ENCODE measurements at regions not wholly inside any gene's neighbourhood (a gene's known extent, or its start where the extent isn't known, plus 50 kb on each side); places are given as distances from the start of the nearest gene placed in this dataset.
A peak's percentile ranks its signal among the peaks of the same experiment; 100 is the strongest.

DNA sequence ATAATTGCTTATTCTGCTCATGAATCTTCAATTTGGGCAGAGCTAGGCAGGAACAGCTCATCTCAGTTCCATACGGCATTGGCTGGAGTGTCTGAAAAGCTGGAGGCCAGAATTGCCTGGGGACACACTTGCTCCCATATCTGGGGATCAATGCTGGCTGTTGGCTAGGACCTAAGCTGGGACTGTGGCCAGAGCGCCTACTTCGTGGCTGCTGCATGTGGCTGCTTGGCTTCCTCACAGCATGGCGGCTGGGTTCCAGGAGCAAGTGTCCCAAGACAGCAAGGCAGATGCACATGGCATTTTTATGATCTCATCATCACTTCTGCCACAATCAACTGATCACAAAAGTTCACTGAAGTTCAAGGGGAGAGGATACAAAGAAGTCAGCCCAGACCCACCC lies 200.2 kb downstream of the TTC8 start:
- DNase-seq = no peak

DNA sequence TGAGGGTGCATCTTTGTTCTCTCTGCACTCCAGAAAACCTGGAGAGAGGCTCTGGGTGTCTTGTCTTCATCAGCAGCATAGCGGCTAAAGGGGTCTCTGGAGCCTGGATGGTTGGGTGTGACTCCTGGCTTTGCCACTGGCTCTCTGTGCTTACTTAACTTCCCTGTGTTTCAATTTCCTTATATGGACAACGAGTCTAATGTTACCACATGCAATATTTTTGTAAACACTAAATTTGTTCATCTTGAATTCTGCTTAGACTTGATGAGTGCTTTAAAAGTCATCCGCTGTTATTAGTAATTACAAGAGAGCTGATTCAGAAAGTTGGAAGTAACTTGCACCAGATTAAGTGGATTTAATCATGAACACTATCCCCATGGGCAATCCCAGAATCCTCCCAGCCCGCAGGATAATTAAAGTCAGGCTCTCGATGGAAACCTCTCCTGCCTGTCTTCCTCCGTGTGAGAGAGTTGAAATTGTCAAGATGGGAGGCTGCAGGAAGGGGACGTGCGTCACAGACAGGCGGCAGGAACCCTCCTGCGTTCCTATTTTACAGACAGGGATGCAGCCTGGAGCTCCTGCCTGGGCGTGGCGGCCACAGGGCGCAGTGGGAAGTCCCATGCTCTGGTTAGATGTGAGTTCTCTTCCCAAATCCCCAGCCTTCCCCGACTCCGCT lies 201.2 kb downstream of the TTC8 start:
- DNase-seq = no peak

DNA sequence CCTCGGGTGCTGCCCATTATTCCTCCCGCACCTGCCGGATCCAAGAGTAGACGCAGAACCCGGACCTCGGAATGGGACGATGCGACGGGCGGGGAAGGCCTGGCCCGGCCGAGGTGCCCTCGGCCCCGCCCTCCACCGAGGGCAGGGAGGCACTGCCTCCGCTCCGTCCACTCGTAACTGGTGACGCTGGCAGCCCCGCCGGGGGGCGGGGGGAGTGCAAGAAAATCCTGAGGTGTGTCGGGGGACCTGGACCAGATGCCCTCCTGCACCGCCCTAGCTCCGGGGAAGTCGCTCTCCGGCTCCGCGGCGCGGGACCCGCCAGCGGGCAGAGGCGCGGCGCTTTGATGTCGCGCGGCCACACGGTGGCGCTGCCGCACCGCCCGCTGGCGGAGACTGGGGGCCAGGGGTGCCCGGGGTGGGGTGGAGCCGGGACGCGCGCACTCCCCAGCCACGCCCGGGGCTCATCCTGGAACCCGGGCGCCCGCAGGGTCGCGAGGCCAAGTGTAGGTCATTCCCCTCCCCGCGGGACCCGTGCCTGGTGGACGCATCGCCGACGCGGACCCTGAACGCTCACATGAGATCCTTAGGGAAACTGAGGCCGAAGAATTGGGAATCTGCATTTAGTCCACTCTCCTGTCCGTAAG lies 202.8 kb downstream of the TTC8 start:
- DNase-seq = no peak

DNA sequence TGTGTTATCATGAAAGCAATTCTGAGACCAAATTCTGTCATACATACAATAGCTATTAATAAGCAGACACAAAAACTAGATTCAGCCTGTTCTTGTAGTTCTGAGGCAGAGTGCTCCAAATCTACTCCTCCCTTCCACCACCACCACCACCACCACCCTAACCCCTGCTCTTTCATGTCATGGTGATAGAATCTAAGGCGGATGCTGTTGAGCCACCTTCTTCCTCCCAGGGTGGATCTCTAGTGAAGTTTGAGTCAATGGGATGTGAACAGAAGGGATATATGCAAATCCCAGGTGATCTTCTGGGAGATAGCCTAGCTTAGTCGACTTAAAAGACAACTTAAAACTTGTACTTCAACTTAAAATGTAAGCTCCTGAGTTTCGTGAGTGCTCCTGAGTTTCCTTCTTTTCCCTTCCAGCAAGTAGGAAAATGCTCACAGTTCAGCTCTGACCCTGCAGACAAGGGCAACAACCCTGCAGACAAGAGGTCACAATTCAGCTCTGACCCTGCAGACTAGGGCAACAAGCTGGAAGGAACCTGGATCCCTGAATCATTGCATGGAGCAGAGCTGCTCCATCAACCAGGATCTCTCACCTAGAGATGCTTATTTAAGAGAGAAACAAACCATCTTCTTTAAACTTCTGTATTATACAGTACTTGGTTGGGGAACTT lies 204.1 kb downstream of the TTC8 start:
- no peak for DNase-seq

DNA sequence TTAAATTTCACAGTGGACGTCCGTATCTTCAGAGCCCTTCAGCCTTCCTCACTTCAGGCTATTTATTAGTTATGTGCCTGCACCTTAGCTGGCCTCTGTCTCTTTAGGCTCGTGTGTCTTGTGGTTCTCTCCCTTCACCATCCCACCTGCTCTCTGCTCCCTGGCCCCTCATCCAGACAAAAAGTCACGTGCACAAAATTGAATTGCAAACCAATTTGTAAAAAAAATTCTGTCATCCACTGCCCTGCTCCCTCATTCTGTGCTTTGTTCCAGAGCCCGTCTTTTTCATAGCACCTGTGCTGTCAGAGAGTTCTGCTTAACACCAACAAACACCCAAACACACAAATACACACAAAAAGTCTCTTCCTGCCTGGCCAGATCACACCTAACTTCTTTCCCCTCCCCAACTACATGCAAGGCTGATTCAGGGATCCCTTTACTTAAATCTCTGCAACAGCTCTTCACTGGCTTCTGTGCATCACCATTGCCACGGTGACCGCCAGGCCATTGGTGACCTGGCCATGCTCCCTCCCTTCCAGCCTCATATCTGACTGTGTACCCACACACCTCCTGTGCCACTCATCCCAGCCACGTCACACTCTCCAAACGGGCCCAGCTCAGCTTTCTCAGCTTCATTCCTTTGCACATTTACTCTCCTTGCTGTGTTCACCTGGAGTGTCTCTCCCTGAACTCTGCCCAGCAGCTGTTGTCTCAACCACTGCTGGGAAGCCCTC lies 205.7 kb downstream of the TTC8 start:
- no peak for DNase-seq

DNA sequence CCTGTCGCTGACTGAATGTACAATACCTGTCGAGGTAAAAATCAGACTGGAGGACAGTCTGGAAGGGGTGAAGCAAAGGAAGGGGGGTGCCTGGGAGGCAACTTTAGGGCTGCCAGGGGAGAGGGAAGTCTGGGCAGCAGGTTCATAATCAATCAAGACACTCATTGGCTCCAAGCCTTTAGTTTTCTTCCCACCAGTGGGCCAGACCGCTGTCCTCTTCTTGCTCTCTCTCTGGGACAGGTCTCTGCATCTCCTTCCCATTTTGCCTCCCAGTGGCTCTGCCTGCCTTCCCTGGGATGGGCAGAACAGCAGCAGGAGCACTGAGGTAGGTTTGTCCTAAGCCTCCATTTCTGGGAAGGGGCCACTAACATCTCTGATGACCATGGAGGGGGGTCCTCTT lies 206.5 kb downstream of the TTC8 start:
- no peak for DNase-seq

DNA sequence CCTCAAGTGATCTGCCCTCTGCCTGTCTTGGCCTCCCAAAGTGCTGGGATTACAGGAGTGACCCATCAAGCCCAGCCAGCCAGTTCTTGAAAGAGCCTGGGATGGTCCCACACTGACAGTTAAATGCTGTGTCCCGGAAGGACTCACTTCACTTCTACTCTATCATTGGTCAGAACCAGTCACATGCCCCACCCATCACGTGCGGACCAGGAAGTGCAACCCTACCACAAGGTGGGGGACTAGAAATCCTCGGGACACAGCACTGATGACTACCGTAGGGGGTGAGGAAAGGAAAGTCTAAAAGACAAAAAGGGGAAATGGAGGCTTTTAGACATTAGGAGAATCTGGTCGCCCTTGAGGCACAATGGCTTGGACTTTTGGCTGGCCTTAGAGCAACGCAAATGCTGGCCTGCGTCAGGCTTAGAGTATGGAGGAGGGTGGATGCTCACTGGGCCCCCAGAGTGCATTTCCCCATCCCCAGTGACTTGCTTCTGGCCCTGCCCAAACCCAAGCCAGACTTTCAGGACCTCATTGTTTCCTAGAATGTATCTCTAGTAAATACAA lies 207.7 kb downstream of the TTC8 start:
- no peak for DNase-seq

DNA sequence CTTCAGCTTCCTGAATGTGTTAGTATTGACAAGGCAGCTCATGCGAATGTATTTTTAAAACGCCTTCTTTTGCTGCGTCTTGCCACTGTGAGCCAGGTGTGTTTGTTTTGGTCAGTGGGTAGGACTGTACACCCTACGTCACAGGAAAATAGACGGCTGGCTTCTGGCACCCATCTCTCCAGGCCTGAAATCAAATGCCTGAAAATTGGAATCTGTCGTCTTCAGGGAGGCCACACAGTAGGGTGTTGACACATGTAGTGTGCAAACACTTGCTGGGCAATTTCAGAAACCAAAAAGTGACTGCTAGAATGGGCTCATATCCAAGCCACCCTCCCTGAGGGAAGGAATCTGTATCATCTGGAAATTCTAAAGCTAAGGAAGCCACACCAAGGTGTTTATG lies 209.3 kb downstream of the TTC8 start:
- no peak for DNase-seq

DNA sequence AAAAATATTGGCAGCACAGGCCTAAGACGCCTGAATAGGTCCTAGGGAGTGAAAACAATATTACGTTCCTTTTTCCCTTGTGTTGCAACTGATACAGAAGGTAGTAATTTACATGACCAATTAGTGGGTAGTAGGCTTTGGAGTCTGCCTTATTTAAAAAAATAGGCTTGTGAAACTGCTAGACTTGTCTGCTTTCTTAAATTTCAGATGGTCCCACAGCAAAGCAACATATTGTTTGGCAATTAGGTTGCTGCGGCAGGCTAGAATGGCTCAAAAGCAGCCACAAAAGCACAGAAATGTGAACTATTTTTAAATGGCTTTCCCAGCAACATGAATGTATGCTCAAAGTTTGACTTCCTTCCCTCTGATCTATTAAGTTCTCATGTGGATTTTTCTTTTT lies 211.9 kb downstream of the TTC8 start:
- no peak for DNase-seq

DNA sequence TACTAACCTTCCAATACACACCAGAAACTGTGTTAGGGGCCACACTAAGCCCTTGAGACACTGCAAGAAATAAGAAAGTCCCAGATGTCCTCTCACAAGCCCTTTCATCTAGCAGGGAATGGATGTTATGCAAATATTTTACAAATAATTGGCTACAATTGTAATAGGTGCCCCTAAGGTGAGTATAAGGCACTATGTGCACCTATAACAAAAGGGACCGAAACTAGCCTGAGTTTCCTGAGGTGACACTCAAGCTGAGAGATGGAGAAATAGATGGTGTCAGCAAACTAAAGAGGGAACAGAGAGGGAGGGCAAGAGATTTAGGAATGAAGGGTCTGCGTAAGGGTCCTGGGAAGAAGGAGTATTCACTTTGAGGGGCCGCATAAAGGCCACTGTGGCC lies 212.6 kb downstream of the TTC8 start:
- no peak for DNase-seq

DNA sequence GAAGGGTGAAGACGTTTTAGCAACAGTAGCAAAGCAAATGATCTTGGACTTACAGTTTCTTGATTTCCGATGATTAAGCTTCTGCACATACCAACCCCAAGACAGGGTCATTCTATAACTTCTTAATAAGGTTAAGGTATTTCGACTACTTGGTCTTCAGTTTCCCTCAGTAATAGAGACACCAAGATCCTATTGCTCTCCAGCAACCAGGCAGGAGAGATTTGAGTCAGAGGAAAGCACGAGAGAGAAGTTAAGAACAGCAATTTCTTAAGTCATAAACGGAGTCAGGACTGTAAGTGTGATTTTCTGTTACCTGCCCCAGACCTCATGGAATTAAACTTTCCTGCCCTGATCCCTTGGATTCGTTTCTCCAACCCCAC lies 215.6 kb downstream of the TTC8 start:
- no peak for DNase-seq

DNA sequence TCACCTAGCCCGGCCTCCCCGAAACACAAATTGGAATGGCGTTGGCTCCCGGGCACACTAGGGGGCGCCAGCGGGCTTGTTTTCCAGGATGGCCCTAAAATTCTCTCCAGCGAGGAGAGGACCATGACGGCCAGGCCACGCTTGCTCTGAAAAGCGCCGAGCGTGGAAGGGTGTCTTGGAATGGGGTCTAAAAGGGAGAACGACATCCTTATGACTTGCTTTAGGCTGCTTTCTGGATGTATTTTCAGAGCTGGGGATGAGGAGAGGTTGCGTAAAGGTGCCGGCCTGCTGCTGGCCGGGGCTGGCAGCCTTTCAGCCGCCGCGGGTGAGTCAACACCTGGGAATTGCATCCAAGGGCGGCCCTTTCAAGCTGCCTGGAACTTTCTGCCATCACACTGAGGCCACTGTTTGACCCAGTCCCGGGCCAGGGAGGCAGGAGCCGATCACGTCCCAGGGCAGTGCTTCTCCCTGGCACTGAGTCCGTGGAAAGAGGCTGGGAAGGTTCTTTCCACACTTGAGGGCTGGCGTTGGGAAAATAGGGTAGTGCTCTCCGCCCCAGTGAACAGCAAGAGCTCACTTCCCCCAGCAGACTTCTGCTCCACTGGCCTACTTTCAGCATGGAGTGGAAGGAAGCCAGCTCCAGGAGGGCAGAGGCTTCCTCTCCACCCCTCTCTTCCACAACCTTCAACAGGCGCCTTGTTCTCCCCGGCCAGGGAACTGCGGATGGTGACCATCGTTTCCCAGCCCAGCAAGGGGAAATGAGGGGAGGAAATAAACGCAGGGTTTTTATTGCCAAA lies 216.2 kb downstream of the TTC8 start:
- DNase-seq = peak; percentile 69

DNA sequence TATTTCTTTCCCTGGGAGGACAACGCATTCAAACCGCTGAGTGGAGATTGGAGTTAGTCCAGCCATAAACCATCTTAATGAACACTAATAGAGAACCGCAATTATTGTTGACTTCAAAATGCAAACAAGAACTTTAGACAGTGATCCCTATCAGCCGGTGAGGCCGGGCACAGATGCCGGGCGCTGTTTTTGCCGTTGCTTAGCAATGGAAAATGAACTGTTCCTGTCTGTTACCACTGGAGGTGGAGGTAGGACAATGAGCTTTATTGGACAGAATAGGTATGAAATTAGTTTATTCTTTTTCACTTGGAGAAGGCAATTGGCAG lies 216.8 kb downstream of the TTC8 start:
- DNase-seq = no peak

DNA sequence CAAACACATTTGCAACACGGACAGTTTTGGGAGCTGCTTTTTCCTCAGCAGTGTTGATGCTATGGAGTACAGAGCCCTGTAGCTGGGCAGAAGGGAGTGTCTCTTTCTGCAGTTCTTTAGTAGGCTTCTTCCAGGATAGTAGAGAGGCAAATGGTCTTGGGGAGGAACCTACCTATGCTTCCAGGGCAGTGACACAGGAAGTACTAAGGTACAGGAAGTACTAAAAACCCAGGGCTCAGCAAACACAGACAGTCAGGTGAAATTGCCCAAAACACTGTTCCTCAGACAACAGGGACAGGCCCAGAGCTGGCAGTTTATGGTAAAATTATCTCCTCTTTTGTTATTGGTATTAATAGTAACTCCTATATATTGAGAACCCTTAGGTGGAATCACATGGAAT lies 217.6 kb downstream of the TTC8 start:
- no peak for DNase-seq

DNA sequence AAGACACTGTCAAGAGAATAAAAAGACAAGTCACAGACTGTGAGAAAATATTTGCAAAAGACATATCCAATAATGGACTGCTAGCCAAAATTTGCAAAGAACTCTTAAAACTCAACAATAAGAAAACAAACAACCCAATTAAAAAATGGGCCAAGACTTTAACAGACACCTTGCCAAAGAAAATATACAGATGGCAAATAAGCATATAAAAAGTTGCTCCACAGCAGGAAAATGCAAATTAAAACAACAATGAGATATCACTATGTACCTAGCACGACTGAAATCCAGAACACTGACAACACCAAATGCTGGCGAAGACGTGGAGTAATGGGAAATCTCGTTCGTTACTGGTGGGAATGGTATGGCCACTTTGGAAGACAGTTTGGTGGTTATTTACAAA lies 228.9 kb downstream of the TTC8 start:
- no peak for DNase-seq

DNA sequence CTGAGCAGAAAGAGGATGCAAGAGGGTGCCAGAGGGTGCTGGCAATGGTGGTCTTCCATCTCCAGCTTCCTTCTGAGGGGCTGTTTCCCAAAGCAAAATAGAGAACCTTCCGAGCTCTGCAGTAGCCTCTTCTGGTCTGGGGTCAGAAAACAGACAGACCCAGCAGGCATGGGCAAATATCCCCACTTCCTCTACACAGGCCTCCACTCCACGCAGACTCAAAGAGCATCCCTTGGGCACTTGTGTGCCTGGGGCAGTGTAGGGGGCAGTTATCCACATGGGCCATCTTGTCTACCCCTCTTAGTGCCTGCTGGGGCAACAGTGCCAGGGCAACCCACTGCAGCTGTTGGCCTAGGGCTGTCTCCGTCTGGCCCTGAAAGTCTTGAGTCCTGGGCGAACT lies 231.9 kb downstream of the TTC8 start:
- DNase-seq = no peak

DNA sequence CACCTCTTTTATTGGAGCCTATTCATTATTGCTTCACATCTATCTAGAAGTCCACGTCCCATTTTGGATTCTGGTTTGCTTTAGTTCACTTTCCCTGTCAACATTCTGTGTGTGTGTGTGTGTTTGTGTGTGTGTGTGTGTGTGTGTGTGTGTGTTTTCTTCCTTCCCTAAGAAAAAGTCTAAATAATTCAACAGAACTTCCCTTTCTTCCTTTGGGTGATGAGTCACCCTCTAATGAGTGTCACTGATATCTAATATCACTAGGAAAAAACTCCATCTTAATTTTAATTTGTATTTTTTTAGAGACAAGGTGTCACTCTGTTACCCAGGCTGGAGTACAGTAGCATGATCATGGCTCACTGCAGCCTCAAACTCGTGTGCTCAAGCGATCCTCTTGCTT lies 234.2 kb downstream of the TTC8 start:
- DNase-seq = no peak

DNA sequence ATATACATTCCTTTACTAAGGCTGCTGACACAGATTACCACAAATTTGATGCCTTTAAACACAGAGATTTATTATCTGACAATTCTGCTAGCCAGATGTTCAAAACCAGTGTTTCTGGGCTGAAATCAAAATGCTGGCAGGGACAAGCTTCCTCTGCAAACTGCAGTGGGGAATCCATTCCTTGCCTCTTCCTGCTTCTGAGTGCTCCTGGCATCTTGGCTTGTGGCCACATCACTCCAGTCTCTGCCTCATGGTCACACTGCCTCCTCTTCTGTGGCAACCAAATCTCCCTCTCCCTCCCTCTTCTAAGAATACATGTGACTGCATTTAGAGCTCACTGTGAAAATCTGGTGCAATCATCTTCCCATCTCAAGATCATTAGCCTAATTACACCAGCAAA lies 235.7 kb downstream of the TTC8 start:
- DNase-seq = no peak

DNA sequence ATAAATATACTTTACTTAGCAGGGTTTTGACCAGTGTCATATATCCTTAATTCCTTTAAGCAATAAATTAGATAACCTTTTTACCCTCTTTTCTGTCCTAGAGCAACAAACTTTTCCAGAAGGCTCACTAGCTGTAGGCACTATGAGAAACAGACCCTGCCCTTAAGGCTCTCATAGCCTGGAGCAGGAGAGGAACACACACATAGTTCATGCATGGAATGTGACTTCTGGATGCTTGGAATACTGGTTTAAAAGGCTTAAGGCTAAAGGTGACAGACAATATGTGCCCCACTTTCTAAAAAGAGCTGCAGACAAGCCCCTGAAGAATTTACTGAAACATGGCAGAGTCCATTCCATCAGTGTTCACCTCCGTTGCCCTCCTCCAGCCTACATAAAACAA lies 237.2 kb downstream of the TTC8 start:
- no peak for DNase-seq

DNA sequence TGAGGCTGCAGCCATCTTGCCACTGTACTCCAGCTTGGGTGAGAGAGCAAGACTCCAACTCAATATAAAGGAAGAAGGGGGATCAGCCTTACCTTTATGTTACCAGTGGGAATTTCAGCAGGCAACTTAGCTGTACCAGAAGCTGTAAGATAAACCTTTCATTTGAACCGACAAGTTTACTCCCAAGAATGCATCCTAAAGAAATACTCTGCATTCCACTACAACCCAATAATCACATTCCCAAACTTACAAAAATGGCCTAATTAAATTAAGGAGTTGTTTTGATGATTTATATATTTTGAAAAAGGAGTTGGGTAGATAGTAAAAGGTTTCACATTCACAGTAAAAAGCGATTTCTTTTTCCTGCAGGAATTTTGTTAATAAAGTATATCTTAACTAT lies 241.4 kb downstream of the TTC8 start:
- no peak for DNase-seq

DNA sequence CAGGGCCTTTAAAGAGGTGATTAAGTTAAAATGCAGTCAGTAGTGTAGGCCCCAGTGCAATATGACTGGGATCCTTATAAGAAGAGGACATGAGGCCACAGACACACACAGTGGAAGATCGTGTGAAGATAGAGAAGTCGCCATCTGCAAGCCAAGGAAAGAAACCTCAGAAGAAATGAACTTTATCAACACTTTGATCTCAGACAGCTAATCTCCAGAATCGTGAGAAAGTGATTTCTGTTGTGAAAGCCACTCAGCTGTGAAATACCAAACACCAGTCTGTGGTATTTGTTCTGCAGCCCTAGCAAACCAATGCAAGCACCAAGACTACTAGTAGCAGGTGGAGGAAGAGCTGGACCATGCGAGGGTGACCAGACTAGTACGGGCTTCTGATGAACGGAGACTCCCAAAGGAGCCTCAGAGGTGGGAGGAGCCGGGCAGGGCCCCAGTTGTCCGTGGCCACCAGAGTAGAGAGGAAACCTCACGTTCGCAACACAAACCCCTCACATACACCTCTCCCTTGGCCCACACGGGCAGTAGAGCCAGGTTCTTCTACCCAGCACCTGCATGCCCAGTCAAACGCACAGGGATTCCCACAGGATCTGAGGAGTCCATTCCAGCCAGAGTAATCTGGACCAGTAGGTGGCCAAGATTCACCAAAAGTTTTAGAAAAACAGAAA lies 243.0 kb downstream of the TTC8 start:
- no peak for DNase-seq

All from NCI-H1048 (cell line).